ENCODE measurements at regions not wholly inside any gene's neighbourhood (a gene's known extent, or its start where the extent isn't known, plus 50 kb on each side); places are given as distances from the start of the nearest gene placed in this dataset.
"Not testable (repeated sequence)": the region's sequence is repeated elsewhere in the genome, so short reads cannot be mapped to it uniquely, and the experiment has no call there.

- not testable (repeated sequence) for TF ChIP-seq CTCF (IDR thresholded peaks at IDR 0.05); ZFX (IDR thresholded peaks at IDR 0.05; ENCODE audit: borderline replicate concordance)
Measured at GRCh38 chr16:32039919-32040318, 166.3 kb downstream of the ZNF267 start.

Measured in 22Rv1 (cell line).